ENCODE measurements at regions not wholly inside any gene's neighbourhood (a gene's known extent, or its start where the extent isn't known, plus 50 kb on each side); places are given as distances from the start of the nearest gene placed in this dataset.

GRCh38 chr1:58156831-58157230 is 389.7 kb downstream of the OMA1 start:
- no peaks in the 10 kb centered on the region for H3K27me3 ChIP-seq
- H3K9me3 ChIP-seq, result no peaks in the 10 kb centered on the region
- no peak for TF ChIP-seq CTCF (IDR thresholded peaks at IDR 0.05)
- H3K4me1 ChIP-seq, result no peaks in the 10 kb centered on the region
- H3K4me3 ChIP-seq, result no peak overlapping the region
- H3K27ac ChIP-seq, result no peak overlapping the region
- no peak for DNase-seq
- H3K36me3 ChIP-seq, result no peaks in the 10 kb centered on the region
- intact Hi-C loops (cut with DNase I; ENCODE audit: low total_unique reads), result no loop called here

GRCh38 chr1:58156124-58156468 is 390.4 kb downstream of the OMA1 start:
- Histone ChIP-seq H3K4me1 (no peaks in the 10 kb centered on the region), H3K9me3 (no peaks in the 10 kb centered on the region), H3K27me3 (no peaks in the 10 kb centered on the region), H3K4me3 (no peak overlapping the region), H3K27ac (no peak overlapping the region), H3K36me3 (no peaks in the 10 kb centered on the region)
- intact Hi-C loops (cut with DNase I; ENCODE audit: low total_unique reads), result no loop called here
- no peak for TF ChIP-seq CTCF (IDR thresholded peaks at IDR 0.05)
- DNase-seq, result no peak

GRCh38 chr1:58155418-58156123 is 391.0 kb downstream of the OMA1 start:
- H3K9me3 ChIP-seq, result no peaks in the 10 kb centered on the region
- intact Hi-C loops (cut with DNase I; ENCODE audit: low total_unique reads), result no loop called here
- no peaks in the 10 kb centered on the region for H3K36me3 ChIP-seq
- peak in 1 of 2 experiments; percentile 7 for TF ChIP-seq CTCF (IDR thresholded peaks at IDR 0.05)
- no peaks in the 10 kb centered on the region for H3K4me1 ChIP-seq
- no peak overlapping the region for H3K27ac ChIP-seq
- H3K27me3 ChIP-seq, result no peaks in the 10 kb centered on the region
- no peak for DNase-seq
- no peak overlapping the region for H3K4me3 ChIP-seq

GRCh38 chr1:58154256-58154655 is 392.3 kb downstream of the OMA1 start:
- no peaks in the 10 kb centered on the region for H3K36me3 ChIP-seq
- no peak overlapping the region for H3K4me3 ChIP-seq
- no peak overlapping the region for H3K27ac ChIP-seq
- intact Hi-C loops (cut with DNase I; ENCODE audit: low total_unique reads), result no loop called here
- H3K9me3 ChIP-seq, result no peaks in the 10 kb centered on the region
- no peaks in the 10 kb centered on the region for H3K4me1 ChIP-seq
- DNase-seq, result no peak
- no peaks in the 10 kb centered on the region for H3K27me3 ChIP-seq
- no peak for TF ChIP-seq CTCF (IDR thresholded peaks at IDR 0.05)

- no peaks in the 10 kb centered on the region for H3K9me3 ChIP-seq
- TF ChIP-seq CTCF (IDR thresholded peaks at IDR 0.05), result no peak
- no peaks in the 10 kb centered on the region for H3K4me1 ChIP-seq
- no peak overlapping the region for H3K4me3 ChIP-seq
- no peak for DNase-seq
- no peaks in the 10 kb centered on the region for H3K36me3 ChIP-seq
- intact Hi-C loops (cut with DNase I; ENCODE audit: low total_unique reads), result no loop called here
- H3K27me3 ChIP-seq, result no peaks in the 10 kb centered on the region
- no peak overlapping the region for H3K27ac ChIP-seq
These were observed 393.8 kb downstream of the OMA1 start for GRCh38 chr1:58152697-58153096.
